ENCODE measurements at regions not wholly inside any gene's neighbourhood (a gene's known extent, or its start where the extent isn't known, plus 50 kb on each side); places are given as distances from the start of the nearest gene placed in this dataset.

GRCh38 chr5:142441616-142442015 lies 116.8 kb upstream of the SPRY4 start:
- H3K4me3 ChIP-seq (ENCODE audit: control extremely low read depth in 1 of 5, extremely low read depth in 1 of 5, insufficient read depth in 1 of 5, low read depth in 2 of 5, low read length in 4 of 5) = no peak overlapping the region
- Mint-ChIP-seq H3K4me1 (peaks cover 8% of the 10 kb centered on the region), H3K9me3 (ENCODE audit: insufficient read depth) (no peaks in the 10 kb centered on the region), H3K4me3 (no peak overlapping the region), H3K27ac (no peak overlapping the region), H3K27me3 (peaks cover 34% of the 10 kb centered on the region)
- intact Hi-C loops (cut with micrococcal nuclease) = no loop called here
- peaks cover 0 to 6% (median 0%) of the 10 kb centered on the region in 4 experiments for H3K27me3 ChIP-seq (replicated peaks in 1 of 4; ENCODE audit: control extremely low read depth in 1 of 4, control insufficient read depth in 3 of 4, insufficient read depth in 4 of 4, low read length in 3 of 4)
- no peak overlapping the region for H3K4me2 ChIP-seq (replicated peaks; ENCODE audit: low read depth, low read length, poor library complexity, severe bottlenecking)
- 79% methylated on average over 12 of the region's 12 CpGs for WGBS (ENCODE audit: insufficient coverage)
- H3K36me3 ChIP-seq (replicated peaks in 1 of 2; ENCODE audit: control extremely low read depth in 1 of 2, control insufficient read depth in 1 of 2, extremely low read depth in 1 of 2, insufficient read depth in 2 of 2, low read length in 1 of 2) = no peaks in the 10 kb centered on the region
- H3K4me1 ChIP-seq (ENCODE audit: control insufficient read depth in 2 of 2, insufficient read depth in 2 of 2, low read length in 2 of 2) = no peaks in the 10 kb centered on the region
- H3K27ac ChIP-seq (ENCODE audit: low read length in 2 of 2) = no peak overlapping the region
- no peaks in the 10 kb centered on the region for H4K20me1 ChIP-seq (ENCODE audit: control insufficient read depth, insufficient read depth, low read length, poor library complexity, severe bottlenecking)
- H3K9me3 ChIP-seq (ENCODE audit: control extremely low read depth in 1 of 3, control insufficient read depth in 2 of 3, insufficient read depth in 1 of 3, low read length in 2 of 3) = no peaks in the 10 kb centered on the region
- no peak overlapping the region for H2AFZ ChIP-seq (ENCODE audit: insufficient read depth, low read depth, low read length, poor library complexity, severe bottlenecking)
- ATAC-seq (ENCODE audit: low read depth) (no peak), DNase-seq (no peak)
- H3K79me2 ChIP-seq (ENCODE audit: control insufficient read depth, insufficient read depth, low read length) = no peaks in the 10 kb centered on the region
- ChIA-PET CTCF (no interaction called here), POLR2A (no interaction called here)
- no peak overlapping the region for H3K9ac ChIP-seq (ENCODE audit: low read length)
- TF ChIP-seq CTCF (IDR thresholded peaks at IDR 0.05) = no peak
- TF ChIP-seq EZH2 (IDR thresholded peaks at IDR 0.05; ENCODE audit: borderline replicate concordance, insufficient read depth, low read depth, low read length, poor library complexity, severe bottlenecking) = no peak

GRCh38 chr5:142439207-142439860 lies 114.5 kb upstream of the SPRY4 start:
- Histone ChIP-seq H3K4me1 (ENCODE audit: control insufficient read depth in 2 of 2, insufficient read depth in 2 of 2, low read length in 2 of 2) (no peaks in the 10 kb centered on the region), H4K20me1 (ENCODE audit: control insufficient read depth, insufficient read depth, low read length, poor library complexity, severe bottlenecking) (no peaks in the 10 kb centered on the region), H3K9me3 (ENCODE audit: control extremely low read depth in 1 of 3, control insufficient read depth in 2 of 3, insufficient read depth in 1 of 3, low read length in 2 of 3) (no peaks in the 10 kb centered on the region), H3K27me3 (replicated peaks in 1 of 4; ENCODE audit: control extremely low read depth in 1 of 4, control insufficient read depth in 3 of 4, insufficient read depth in 4 of 4, low read length in 3 of 4) (peaks cover 0 to 6% (median 0%) of the 10 kb centered on the region in 4 experiments), H3K9ac (ENCODE audit: low read length) (no peak overlapping the region), H3K4me3 (ENCODE audit: control extremely low read depth in 1 of 5, extremely low read depth in 1 of 5, insufficient read depth in 1 of 5, low read depth in 2 of 5, low read length in 4 of 5) (no peak overlapping the region), H3K27ac (ENCODE audit: low read length in 2 of 2) (no peak overlapping the region), H3K79me2 (ENCODE audit: control insufficient read depth, insufficient read depth, low read length) (no peaks in the 10 kb centered on the region), H3K4me2 (replicated peaks; ENCODE audit: low read depth, low read length, poor library complexity, severe bottlenecking) (no peak overlapping the region), H3K36me3 (replicated peaks in 1 of 2; ENCODE audit: control extremely low read depth in 1 of 2, control insufficient read depth in 1 of 2, extremely low read depth in 1 of 2, insufficient read depth in 2 of 2, low read length in 1 of 2) (no peaks in the 10 kb centered on the region), H2AFZ (ENCODE audit: insufficient read depth, low read depth, low read length, poor library complexity, severe bottlenecking) (no peak overlapping the region)
- H3K4me1 Mint-ChIP-seq = peaks cover 8% of the 10 kb centered on the region
- ChIA-PET CTCF (interaction anchor here (0.6 kb wide), 1 partner anchor 213 kb away, joined by 4 read pairs; no protein-coding TSS in a partner anchor), POLR2A (no interaction called here)
- 64% methylated on average over 2 of the region's 7 CpGs for WGBS (ENCODE audit: insufficient coverage)
- no peak for DNase-seq
- intact Hi-C loops (cut with micrococcal nuclease) = no loop called here
- TF ChIP-seq EZH2 (IDR thresholded peaks at IDR 0.05; ENCODE audit: borderline replicate concordance, insufficient read depth, low read depth, low read length, poor library complexity, severe bottlenecking) (no peak), CTCF (IDR thresholded peaks at IDR 0.05) (no peak)
- no peak overlapping the region for H3K4me3 Mint-ChIP-seq
- peaks cover 37% of the 10 kb centered on the region for H3K27me3 Mint-ChIP-seq
- H3K9me3 Mint-ChIP-seq (ENCODE audit: insufficient read depth) = no peaks in the 10 kb centered on the region
- no peak for ATAC-seq (ENCODE audit: low read depth)
- H3K27ac Mint-ChIP-seq = no peak overlapping the region
